Suppressor macrophage treated with lipopolysaccharide for 1 hour (primary cell): ENCODE measurements at regions not wholly inside any gene's neighbourhood (a gene's known extent, or its start where the extent isn't known, plus 50 kb on each side); places are given as distances from the start of the nearest gene placed in this dataset.

Experiments
- DNase-seq, 3 donors: peaks; one replicate each; pipeline ENCODE4 v3.0.0-alpha.2; 2020 to 2022

GRCh38 chr2:181841079-181841478 lies 50.5 kb upstream of the ITPRID2 start:
- no peak for DNase-seq
